Thyroid gland (tissue), 4 donors: ENCODE measurements at regions not wholly inside any gene's neighbourhood (a gene's known extent, or its start where the extent isn't known, plus 50 kb on each side); places are given as distances from the start of the nearest gene placed in this dataset.

Experiments
- DNase-seq, 2 donors: peaks; one replicate each; pipeline ENCODE4 v3.0.0-alpha.2; 2019
- H3K27ac ChIP-seq, 3 donors: fragments of 200-600 bp; sonication (generic); 1 replicate in 2 of 3; 2 replicates in 1 of 3; pipeline ENCODE4 v1.5.1; 2016 to 2019; ENCODE audit warnings: mild to moderate bottlenecking in 1 of 3, moderate library complexity in 1 of 3
- H3K27me3 ChIP-seq: fragments of 200-600 bp; sonication (generic); one replicate; pipeline ENCODE4 v1.5.1; 2019
- H3K36me3 ChIP-seq, 2 donors: fragments of 200-600 bp; sonication (generic); one replicate each; pipeline ENCODE4 v1.5.1; 2016 to 2019
- H3K4me1 ChIP-seq, 2 donors: fragments of 200-600 bp; sonication (generic); one replicate each; pipeline ENCODE4 v1.5.1; 2017 to 2019
- H3K4me3 ChIP-seq, 3 donors: fragments of 200-600 bp; sonication (generic); replicated peaks in 1 of 3; 1 replicate in 2 of 3; 2 replicates in 1 of 3; pipeline ENCODE4 v1.5.1; 2016; ENCODE audit warnings: mild to moderate bottlenecking in 1 of 3
- H3K9me3 ChIP-seq: fragments of 200-600 bp; sonication (generic); one replicate; pipeline ENCODE4 v1.5.1; 2017
- POLR2A ChIP-seq, 2 donors: fragments of 450-650 bp; IDR thresholded peaks; one replicate each; pipeline ENCODE4 v1.6.1; 2017; ENCODE audit warnings: antibody characterized with exemption in 2 of 2, mild to moderate bottlenecking in 2 of 2, moderate library complexity in 1 of 2
- WGBS, 2 donors: methylation state at CpG; one replicate each; pipeline ENCODE4 v1.1.5; 2017; 5-methylcytosine and 5-hydroxymethylcytosine counted together
- intact Hi-C: fragments of 100-400 bp; cut with DNase I; formaldehyde crosslinking; loops from one replicate; pipeline ENCODE4 v1.15.1; 2023
- TF ChIP-seq, protein P1 (sequence below), 6 experiments: fragments of 200-600 bp in 3 of 6; fragments of 450-650 bp in 3 of 6; sonication (generic) in 3 of 6; IDR thresholded peaks; one replicate each; pipeline ENCODE4 v1.5.1; 2016 to 2019; ENCODE audit warnings: antibody characterized with exemption in 6 of 6, mild to moderate bottlenecking in 2 of 6, inconsistent platforms in 1 of 6, moderate library complexity in 1 of 6

DNA sequence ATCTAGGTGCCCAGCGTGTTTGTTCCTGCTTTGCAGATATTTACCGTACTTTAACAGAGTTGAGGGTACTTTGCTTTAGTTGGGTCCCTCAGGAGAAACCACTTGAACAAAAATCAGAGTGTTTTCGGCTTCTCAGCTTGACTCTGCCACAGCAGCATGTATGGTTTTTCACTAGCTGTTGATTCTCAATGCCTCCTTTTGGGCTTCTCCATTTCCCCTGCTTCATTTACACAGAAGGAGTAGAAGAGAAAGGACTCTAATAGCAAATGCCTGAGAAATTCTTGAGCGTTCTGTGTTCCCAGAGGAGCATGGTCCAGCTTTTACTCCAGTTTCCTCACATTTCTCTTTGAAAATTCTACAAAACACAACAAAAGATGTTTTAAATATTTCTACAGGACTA is 252.1 kb upstream of the CCDC179 start:
- intact Hi-C loops, result no loop called here
- Histone ChIP-seq H3K27me3 (no peaks in the 10 kb centered on the region), H3K36me3 (no peaks in the 10 kb centered on the region), H3K4me3 (no peak overlapping the region), H3K27ac (no peak overlapping the region), H3K4me1 (no peaks in the 10 kb centered on the region), H3K9me3 (no peaks in the 10 kb centered on the region)
- WGBS, 2 donors, result 59 to 62% methylated on average over 4 of the region's 4 CpGs
- TF ChIP-seq POLR2A (IDR thresholded peaks at IDR 0.05), result no peak
- TF ChIP-seq, protein P1, sequence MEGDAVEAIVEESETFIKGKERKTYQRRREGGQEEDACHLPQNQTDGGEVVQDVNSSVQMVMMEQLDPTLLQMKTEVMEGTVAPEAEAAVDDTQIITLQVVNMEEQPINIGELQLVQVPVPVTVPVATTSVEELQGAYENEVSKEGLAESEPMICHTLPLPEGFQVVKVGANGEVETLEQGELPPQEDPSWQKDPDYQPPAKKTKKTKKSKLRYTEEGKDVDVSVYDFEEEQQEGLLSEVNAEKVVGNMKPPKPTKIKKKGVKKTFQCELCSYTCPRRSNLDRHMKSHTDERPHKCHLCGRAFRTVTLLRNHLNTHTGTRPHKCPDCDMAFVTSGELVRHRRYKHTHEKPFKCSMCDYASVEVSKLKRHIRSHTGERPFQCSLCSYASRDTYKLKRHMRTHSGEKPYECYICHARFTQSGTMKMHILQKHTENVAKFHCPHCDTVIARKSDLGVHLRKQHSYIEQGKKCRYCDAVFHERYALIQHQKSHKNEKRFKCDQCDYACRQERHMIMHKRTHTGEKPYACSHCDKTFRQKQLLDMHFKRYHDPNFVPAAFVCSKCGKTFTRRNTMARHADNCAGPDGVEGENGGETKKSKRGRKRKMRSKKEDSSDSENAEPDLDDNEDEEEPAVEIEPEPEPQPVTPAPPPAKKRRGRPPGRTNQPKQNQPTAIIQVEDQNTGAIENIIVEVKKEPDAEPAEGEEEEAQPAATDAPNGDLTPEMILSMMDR (IDR thresholded peaks at IDR 0.05), result no peak
- no peak for DNase-seq

DNA sequence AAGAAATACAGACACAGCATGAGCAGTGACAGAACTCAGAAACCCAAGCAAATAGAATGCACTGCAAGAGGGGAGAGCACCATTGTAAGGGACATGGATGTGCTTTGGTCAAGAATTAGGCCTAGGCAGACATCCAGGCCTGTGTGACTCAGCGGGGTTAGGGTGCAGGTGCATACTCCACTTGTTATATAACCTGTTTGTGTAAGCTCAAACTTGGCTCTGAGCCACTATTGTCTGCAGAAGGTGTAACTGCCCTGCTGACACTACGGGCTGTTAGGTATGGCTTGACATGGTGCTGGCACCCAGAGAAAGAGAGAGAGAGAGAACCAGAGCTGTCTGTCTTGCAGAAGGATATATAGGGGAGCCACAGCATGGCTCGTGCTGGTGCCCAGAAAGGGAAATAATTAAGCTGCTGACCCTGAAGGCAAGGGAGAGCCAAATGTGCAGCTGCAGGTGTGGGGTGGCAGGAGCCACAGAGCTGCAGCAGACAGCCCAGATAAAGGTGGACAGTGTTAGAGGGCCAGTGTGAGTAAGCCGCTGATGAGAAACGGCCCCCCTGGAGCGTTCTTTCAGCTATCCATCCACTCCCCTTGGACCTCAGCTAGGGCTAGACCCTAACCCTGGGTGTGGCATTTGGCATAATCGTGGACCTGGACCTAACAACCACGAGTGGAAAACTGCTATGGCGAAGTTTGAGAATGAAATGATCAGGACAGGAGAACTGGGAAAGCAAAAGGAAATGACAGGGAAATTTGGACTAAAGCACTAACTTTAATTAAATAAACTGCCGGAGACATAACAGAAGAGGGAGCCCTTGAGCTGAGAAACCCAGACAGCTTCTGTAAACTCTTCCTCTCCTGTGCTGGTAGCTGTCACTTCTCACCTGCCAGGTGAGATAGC is 253.0 kb upstream of the CCDC179 start:
- no peak overlapping the region for H3K27ac ChIP-seq
- H3K36me3 ChIP-seq, result no peaks in the 10 kb centered on the region
- intact Hi-C loops, result no loop called here
- no peak overlapping the region for H3K4me3 ChIP-seq
- no peaks in the 10 kb centered on the region for H3K9me3 ChIP-seq
- TF ChIP-seq, protein P1 (IDR thresholded peaks at IDR 0.05), result peak in 1 of 6 experiments; percentile 39
- TF ChIP-seq POLR2A (IDR thresholded peaks at IDR 0.05), result no peak
- DNase-seq, result no peak
- H3K4me1 ChIP-seq, result no peaks in the 10 kb centered on the region
- 31 to 36% methylated on average over 10 of the region's 10 CpGs for WGBS, 2 donors
- H3K27me3 ChIP-seq, result no peaks in the 10 kb centered on the region

DNA sequence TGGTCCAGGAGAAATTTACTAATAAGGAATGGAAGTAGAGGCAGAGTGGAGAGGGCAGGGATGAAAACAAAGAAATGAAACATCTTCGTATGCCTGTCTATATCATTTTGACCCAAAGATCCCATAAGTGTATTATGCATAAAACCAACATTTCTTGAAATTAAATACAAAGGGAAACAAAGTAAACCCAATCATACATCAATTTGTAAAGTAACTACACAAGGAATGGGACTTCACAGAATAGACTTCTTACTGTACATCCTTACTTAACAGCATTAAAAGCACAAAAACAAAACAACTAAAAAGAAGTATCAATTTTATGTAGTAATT is 253.6 kb upstream of the CCDC179 start:
- intact Hi-C loops, result no loop called here
- H3K27ac ChIP-seq, result no peak overlapping the region
- H3K9me3 ChIP-seq, result no peaks in the 10 kb centered on the region
- DNase-seq, result no peak
- WGBS, 2 donors, result 37 to 42% methylated on average over 1 of the region's 1 CpG
- no peaks in the 10 kb centered on the region for H3K36me3 ChIP-seq
- H3K4me3 ChIP-seq, result no peak overlapping the region
- H3K27me3 ChIP-seq, result no peaks in the 10 kb centered on the region
- H3K4me1 ChIP-seq, result no peaks in the 10 kb centered on the region
- TF ChIP-seq, protein P1 (IDR thresholded peaks at IDR 0.05), result no peak
- TF ChIP-seq POLR2A (IDR thresholded peaks at IDR 0.05), result no peak

DNA sequence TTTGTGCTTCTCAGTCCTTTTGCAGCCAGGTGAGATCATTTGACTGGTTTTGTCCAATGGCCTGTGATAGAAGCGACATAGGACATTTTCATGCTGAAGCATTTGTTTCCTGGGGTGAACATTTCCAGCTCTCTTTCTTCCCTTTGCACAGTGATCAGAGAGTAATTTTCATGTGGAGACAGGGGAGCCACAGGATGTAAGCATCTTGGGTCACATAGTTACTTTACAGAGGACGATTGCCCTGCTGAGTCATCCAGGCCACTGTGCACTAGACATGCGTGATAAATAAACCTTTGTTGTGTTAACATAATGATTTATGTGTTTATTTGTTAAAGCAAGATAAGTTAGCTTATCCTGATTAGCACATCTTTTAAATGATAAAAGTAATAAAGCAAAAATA is 263.5 kb upstream of the CCDC179 start:
- no peaks in the 10 kb centered on the region for H3K27me3 ChIP-seq
- no peaks in the 10 kb centered on the region for H3K9me3 ChIP-seq
- H3K4me3 ChIP-seq, result no peak overlapping the region
- 72 to 83% methylated on average over 3 of the region's 3 CpGs for WGBS, 2 donors
- TF ChIP-seq, protein P1 (IDR thresholded peaks at IDR 0.05), result no peak
- TF ChIP-seq POLR2A (IDR thresholded peaks at IDR 0.05), result no peak
- H3K4me1 ChIP-seq, result no peaks in the 10 kb centered on the region
- no peak for DNase-seq
- H3K36me3 ChIP-seq, result no peaks in the 10 kb centered on the region
- no peak overlapping the region for H3K27ac ChIP-seq
- intact Hi-C loops, result no loop called here

DNA sequence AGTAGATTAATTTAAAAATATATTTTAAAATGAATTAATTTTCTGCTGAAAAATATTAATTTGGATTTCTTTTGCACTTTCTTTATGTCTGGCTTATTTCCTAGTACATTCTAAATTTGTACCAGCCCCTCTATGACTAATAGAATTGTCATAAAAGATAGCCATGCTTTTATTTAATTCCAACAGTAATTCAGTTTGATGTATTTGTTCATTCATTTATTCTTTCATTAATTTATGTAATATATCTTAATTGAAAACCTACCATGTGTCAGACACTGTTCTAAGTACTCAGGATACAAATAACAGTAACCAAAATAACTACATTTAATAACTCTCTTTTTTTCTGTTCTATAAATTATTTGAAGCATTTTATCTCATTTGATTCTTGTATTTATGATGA is 264.0 kb upstream of the CCDC179 start:
- no peak for DNase-seq
- Histone ChIP-seq H3K4me1 (no peaks in the 10 kb centered on the region), H3K4me3 (no peak overlapping the region), H3K9me3 (no peaks in the 10 kb centered on the region), H3K27me3 (no peaks in the 10 kb centered on the region), H3K27ac (no peak overlapping the region), H3K36me3 (no peaks in the 10 kb centered on the region)
- no peak for TF ChIP-seq POLR2A (IDR thresholded peaks at IDR 0.05)
- TF ChIP-seq, protein P1 (IDR thresholded peaks at IDR 0.05), result no peak
- intact Hi-C loops, result no loop called here
